Muscle of leg (tissue), 3 donors: ENCODE measurements at regions not wholly inside any gene's neighbourhood (a gene's known extent, or its start where the extent isn't known, plus 50 kb on each side); places are given as distances from the start of the nearest gene placed in this dataset.
"Not testable (repeated sequence)": the region's sequence is repeated elsewhere in the genome, so short reads cannot be mapped to it uniquely, and the experiment has no call there.

Experiments
- DNase-seq: peaks from one replicate; pipeline ENCODE4 v3.0.0; 2013
- H3K27ac ChIP-seq: one replicate; pipeline ENCODE4 v1.5.1; 2013; ENCODE audit warnings: mild to moderate bottlenecking, low read length, control low read depth
- H3K27me3 ChIP-seq: one replicate; pipeline ENCODE4 v1.6.1; 2013; ENCODE audit warnings: low read length; ENCODE audit not compliant: control insufficient read depth, insufficient read depth
- H3K36me3 ChIP-seq: one replicate; pipeline ENCODE4 v1.6.1; 2013; ENCODE audit warnings: low read length; ENCODE audit not compliant: control insufficient read depth, insufficient read depth
- H3K4me1 ChIP-seq: one replicate; pipeline ENCODE4 v1.6.1; 2013; ENCODE audit warnings: low read length; ENCODE audit not compliant: control insufficient read depth, insufficient read depth
- H3K4me3 ChIP-seq: one replicate; pipeline ENCODE4 v1.5.1; 2013; ENCODE audit warnings: low read length, control low read depth
- H3K9me3 ChIP-seq: replicated peaks from 2 replicates; pipeline ENCODE4 v1.6.1; 2013; ENCODE audit warnings: low read depth, low read length; ENCODE audit not compliant: control insufficient read depth
- WGBS: methylation state at CpG from one replicate; pipeline ENCODE4 v1.1.5; 2013; ENCODE audit warnings: missing lambda C conversion rate; ENCODE audit not compliant: insufficient coverage; 5-methylcytosine and 5-hydroxymethylcytosine counted together

DNA sequence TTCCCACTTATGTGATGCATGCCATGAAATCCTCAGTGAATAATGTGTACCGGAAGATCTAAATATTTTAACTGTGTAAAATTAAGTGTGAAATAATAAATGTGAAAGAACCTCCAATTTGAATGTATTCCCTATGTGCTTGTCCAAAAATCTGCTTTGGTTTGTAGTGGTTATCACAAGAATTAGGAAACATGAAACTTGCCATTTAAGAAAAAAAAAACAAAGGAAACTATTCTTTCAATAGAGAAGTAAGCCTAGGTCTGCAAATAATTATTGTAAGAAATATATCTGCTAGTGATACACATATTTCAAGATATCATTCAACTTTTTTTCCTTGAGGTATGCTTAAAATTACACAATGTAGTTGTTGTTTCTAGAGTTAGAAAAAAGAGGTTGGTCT is 500.4 kb downstream of the SLC6A15 start:
- no CpG with 5 or more reads among the region's 1 CpG for WGBS
- peaks cover 4% of the 10 kb centered on the region for H3K9me3 ChIP-seq
- peak; percentile 55 for DNase-seq
- H3K27me3 ChIP-seq = no peaks in the 10 kb centered on the region
- no peak overlapping the region for H3K4me3 ChIP-seq
- H3K4me1 ChIP-seq = no peaks in the 10 kb centered on the region
- no peak overlapping the region for H3K27ac ChIP-seq
- no peaks in the 10 kb centered on the region for H3K36me3 ChIP-seq

DNA sequence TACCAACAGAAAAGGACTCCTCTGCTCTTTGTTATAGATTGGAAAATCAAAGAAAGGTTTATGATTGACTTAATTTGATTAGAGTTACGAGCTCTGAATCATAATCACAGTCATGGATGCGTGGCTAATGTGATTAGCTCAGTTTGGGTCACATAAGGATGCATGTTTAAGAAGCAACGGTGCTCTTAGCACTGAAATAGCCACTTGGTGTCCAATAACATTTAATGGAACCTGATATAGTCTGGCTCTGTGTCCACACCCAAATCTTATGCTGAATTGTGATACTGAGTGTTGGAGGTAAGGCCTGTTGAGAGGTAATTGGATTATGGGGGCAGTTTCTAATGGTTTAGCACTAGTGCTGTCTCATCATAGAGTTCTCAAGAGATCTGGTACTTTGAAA is 501.6 kb downstream of the SLC6A15 start:
- Histone ChIP-seq H3K36me3 (no peaks in the 10 kb centered on the region), H3K27me3 (no peaks in the 10 kb centered on the region), H3K4me3 (no peak overlapping the region), H3K9me3 (peaks cover 9% of the 10 kb centered on the region), H3K27ac (peak overlapping the region; percentile 17), H3K4me1 (no peaks in the 10 kb centered on the region)
- 83% methylated on average over 1 of the region's 3 CpGs for WGBS
- no peak for DNase-seq

DNA sequence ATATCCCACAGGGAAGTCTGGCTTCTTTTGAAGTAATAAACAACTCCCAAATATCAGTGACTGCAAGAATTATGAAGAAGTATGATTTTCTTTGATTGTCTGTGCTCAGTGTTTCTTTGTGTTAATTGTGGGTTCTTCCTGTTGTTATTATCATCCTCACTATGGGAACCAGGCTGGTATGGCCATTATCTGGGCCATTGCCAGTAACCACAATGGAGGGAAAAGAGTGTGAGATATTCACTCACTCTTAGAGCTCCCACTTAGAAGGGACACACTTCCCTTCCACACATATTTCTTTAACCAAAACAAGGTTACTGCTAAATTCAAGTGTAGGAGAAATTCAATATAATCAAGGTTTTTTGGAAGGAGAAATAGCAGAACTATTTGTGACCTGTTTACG is 503.7 kb downstream of the SLC6A15 start:
- H3K4me3 ChIP-seq = no peak overlapping the region
- WGBS = no CpG with 5 or more reads among the region's 1 CpG
- H3K36me3 ChIP-seq = no peaks in the 10 kb centered on the region
- H3K27me3 ChIP-seq = no peaks in the 10 kb centered on the region
- DNase-seq = no peak
- H3K27ac ChIP-seq = no peak overlapping the region
- H3K4me1 ChIP-seq = no peaks in the 10 kb centered on the region
- peaks cover 13% of the 10 kb centered on the region for H3K9me3 ChIP-seq

DNA sequence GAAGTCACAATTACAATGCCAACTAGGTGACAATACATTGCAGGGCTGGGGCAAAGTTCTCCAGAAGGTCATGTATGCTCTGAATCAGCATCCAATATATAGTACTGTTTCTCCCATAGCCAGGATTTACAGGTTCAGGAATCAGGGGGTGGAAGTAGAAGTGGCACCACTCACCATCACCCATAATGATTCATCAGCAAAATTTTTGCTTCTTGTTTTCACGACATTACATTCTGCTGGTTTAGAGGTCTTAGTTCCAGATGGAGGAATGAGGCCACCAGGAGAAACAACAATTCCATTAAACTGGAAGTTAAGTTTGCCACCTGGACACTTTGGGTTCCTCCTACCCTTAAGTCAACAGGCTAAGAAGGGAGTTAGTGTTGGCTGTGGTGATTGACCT is 505.9 kb downstream of the SLC6A15 start:
- not testable (repeated sequence) for H3K27me3 ChIP-seq, H3K4me3 ChIP-seq, DNase-seq, H3K27ac ChIP-seq, H3K4me1 ChIP-seq, H3K36me3 ChIP-seq
- peaks cover 13% of the 10 kb centered on the region for H3K9me3 ChIP-seq
- no CpG with 5 or more reads among the region's 1 CpG for WGBS

GRCh38 chr12:84397846-84398245 is 514.8 kb downstream of the SLC6A15 start:
- H3K27ac ChIP-seq = peak overlapping the region; percentile 52
- no peaks in the 10 kb centered on the region for H3K36me3 ChIP-seq
- H3K9me3 ChIP-seq = peaks cover 5% of the 10 kb centered on the region
- no peaks in the 10 kb centered on the region for H3K27me3 ChIP-seq
- H3K4me3 ChIP-seq = no peak overlapping the region
- H3K4me1 ChIP-seq = no peaks in the 10 kb centered on the region
- DNase-seq = peak; percentile 71

DNA sequence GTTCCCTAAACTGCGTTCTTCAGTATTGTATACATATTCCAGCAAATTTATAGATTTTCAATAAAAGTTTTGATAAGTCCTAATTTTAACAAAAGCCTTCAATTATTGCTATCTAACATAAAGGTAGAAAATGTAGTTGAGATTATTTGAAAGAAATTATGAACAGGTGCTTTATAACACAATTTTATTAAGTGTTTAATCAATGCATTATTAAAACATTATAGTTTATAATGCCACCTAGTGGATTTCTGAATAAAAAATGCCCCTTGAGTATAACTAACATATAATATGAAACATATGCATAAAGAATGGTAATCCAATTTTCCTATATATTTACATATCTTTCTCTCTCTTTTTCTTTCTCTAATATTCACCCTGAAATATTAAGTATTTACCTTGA is 515.3 kb downstream of the SLC6A15 start:
- H3K9me3 ChIP-seq = peaks cover 5% of the 10 kb centered on the region
- WGBS = no CpG with 5 or more reads among the region's 1 CpG
- no peaks in the 10 kb centered on the region for H3K4me1 ChIP-seq

DNA sequence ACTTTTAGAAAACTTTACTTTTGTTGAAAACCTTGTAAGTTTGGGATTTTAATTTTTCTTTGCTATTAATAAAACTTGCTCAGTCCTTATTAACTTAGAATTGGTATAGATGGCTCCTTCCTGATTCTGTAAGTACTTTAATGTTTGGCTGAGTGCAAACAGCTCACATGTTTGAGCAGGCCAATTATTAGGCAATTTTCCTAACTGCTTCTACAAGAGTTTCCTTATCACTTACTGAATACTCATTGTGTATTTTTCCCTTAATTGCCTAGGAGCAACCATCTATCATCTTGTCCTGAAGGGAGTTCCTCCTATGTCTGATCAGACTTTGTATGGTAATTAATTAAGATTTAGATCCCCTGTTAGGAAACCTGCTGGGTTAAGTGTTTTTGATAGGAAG is 521.4 kb downstream of the SLC6A15 start:
- H3K9me3 ChIP-seq, H3K4me3 ChIP-seq, H3K27ac ChIP-seq, H3K27me3 ChIP-seq, H3K4me1 ChIP-seq, H3K36me3 ChIP-seq, DNase-seq: not testable (repeated sequence)

More for the DNA sequence above, 515.3 kb downstream of the SLC6A15 start:
- H3K27me3 ChIP-seq = no peaks in the 10 kb centered on the region
- no peaks in the 10 kb centered on the region for H3K36me3 ChIP-seq
- DNase-seq = peak; percentile 57
- no peak overlapping the region for H3K4me3 ChIP-seq
- peak overlapping the region; percentile 29 for H3K27ac ChIP-seq

- DNase-seq = no peak
- H3K27ac ChIP-seq = no peak overlapping the region
These were observed 528.2 kb downstream of the SLC6A15 start for GRCh38 chr12:84384384-84384783.

GRCh38 chr12:84382486-84382885 is 530.1 kb downstream of the SLC6A15 start:
- H3K36me3 ChIP-seq, H3K4me1 ChIP-seq, H3K4me3 ChIP-seq, DNase-seq, H3K9me3 ChIP-seq, H3K27ac ChIP-seq, H3K27me3 ChIP-seq: not testable (repeated sequence)
- WGBS = no CpG with 5 or more reads among the region's 1 CpG

More at GRCh38 chr12:84384384-84384783, 528.2 kb downstream of the SLC6A15 start:
- WGBS = no CpG with 5 or more reads among the region's 1 CpG
- H3K36me3 ChIP-seq = no peaks in the 10 kb centered on the region
- H3K4me3 ChIP-seq = no peak overlapping the region
- no peaks in the 10 kb centered on the region for H3K27me3 ChIP-seq
- no peaks in the 10 kb centered on the region for H3K4me1 ChIP-seq
- H3K9me3 ChIP-seq = peaks cover 3% of the 10 kb centered on the region

DNA sequence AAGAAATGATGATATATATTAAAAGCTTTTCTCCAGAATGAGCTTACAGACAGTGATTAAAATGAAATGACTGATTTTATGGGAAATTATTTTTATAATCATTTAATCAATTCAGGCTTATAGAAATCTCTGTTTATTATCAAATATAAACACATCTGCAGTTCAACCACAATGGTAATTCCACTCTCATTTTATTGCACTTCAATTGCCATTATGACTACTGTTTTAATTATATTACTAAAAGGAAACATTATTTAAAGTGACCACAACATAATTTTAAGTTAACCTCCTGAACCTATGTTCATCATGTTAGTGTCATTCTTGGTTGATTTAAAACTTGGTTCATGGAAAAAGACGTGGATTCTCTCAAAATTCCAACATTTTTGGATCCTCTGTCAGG is 536.3 kb downstream of the SLC6A15 start:
- WGBS = no CpG with 5 or more reads among the region's 1 CpG
- no peaks in the 10 kb centered on the region for H3K9me3 ChIP-seq
- H3K27ac ChIP-seq = peak overlapping the region; percentile 48
- no peaks in the 10 kb centered on the region for H3K27me3 ChIP-seq
- no peaks in the 10 kb centered on the region for H3K36me3 ChIP-seq
- no peaks in the 10 kb centered on the region for H3K4me1 ChIP-seq
- no peak overlapping the region for H3K4me3 ChIP-seq
- peak; percentile 7 for DNase-seq

GRCh38 chr12:84375449-84376170 is 537.0 kb downstream of the SLC6A15 start:
- peak; percentile 97 for DNase-seq
- peak overlapping the region; percentile 76 for H3K27ac ChIP-seq
- H3K36me3 ChIP-seq = no peaks in the 10 kb centered on the region
- H3K27me3 ChIP-seq = no peaks in the 10 kb centered on the region
- no peak overlapping the region for H3K4me3 ChIP-seq
- H3K9me3 ChIP-seq = no peaks in the 10 kb centered on the region
- H3K4me1 ChIP-seq = no peaks in the 10 kb centered on the region
- WGBS = no CpG with 5 or more reads among the region's 1 CpG
